ENCODE measurements at regions not wholly inside any gene's neighbourhood (a gene's known extent, or its start where the extent isn't known, plus 50 kb on each side); places are given as distances from the start of the nearest gene placed in this dataset.

DNA sequence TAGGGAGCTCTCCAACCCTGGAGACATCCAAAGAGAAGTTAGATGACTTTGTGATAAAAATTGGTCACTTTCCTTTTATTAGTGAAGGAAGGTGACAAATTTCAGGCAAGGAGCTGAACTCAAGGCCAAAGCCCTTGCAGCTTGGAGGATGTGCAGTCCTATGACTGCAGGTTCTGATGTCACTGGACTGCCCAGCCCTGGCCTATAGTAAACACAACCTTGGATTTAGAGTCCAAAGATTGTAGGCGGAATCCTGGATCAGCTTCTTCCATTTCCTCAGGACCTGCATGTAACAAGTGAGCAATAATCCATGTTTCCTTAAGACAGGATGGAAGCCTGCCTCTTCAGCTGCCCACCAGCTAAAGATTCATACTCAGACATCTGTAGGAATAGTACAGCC, 169.3 kb upstream of the ZC3H12A start:
- no peaks in the 10 kb centered on the region for H3K27me3 ChIP-seq
- H3K27ac ChIP-seq: no peak overlapping the region
- H3K36me3 ChIP-seq: no peaks in the 10 kb centered on the region
- H3K4me3 ChIP-seq: no peak overlapping the region
- H3K4me1 ChIP-seq: no peaks in the 10 kb centered on the region
- no peaks in the 10 kb centered on the region for H3K9me3 ChIP-seq
- intact Hi-C loops (cut with DNase I): no loop called here
- no peak for TF ChIP-seq POLR2AphosphoS5 (IDR thresholded peaks at IDR 0.05; ENCODE audit: insufficient read depth in 1 of 2, low read depth in 1 of 2)
- TF ChIP-seq, protein P1, sequence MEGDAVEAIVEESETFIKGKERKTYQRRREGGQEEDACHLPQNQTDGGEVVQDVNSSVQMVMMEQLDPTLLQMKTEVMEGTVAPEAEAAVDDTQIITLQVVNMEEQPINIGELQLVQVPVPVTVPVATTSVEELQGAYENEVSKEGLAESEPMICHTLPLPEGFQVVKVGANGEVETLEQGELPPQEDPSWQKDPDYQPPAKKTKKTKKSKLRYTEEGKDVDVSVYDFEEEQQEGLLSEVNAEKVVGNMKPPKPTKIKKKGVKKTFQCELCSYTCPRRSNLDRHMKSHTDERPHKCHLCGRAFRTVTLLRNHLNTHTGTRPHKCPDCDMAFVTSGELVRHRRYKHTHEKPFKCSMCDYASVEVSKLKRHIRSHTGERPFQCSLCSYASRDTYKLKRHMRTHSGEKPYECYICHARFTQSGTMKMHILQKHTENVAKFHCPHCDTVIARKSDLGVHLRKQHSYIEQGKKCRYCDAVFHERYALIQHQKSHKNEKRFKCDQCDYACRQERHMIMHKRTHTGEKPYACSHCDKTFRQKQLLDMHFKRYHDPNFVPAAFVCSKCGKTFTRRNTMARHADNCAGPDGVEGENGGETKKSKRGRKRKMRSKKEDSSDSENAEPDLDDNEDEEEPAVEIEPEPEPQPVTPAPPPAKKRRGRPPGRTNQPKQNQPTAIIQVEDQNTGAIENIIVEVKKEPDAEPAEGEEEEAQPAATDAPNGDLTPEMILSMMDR (IDR thresholded peaks at IDR 0.05): no peak
- TF ChIP-seq POLR2A (IDR thresholded peaks at IDR 0.05): no peak
- DNase-seq (ENCODE audit: extremely low spot score in 2 of 2): no peak

DNA sequence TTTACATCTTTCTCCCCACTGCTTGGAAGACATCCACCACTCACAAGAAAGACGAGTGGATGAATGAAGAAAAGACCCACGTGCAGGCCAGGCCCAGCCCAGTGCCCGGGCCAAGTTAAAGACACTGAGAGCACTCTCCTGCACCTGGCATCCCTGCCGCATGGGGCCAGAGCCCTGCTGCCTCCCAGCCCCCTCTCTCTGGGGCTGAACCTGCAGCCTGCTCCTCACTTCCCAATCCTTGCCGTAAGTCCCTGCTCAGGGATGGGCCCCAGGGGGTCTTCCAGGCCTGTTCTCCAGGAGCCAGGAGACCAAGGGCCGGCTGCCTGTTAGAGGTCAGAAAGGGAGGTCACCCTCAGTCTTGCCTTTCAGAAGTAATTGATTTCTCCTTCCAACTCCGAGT, 168.5 kb upstream of the ZC3H12A start:
- TF ChIP-seq POLR2AphosphoS5 (IDR thresholded peaks at IDR 0.05; ENCODE audit: insufficient read depth in 1 of 2, low read depth in 1 of 2) (no peak), POLR2A (IDR thresholded peaks at IDR 0.05) (no peak)
- TF ChIP-seq, protein P1 (IDR thresholded peaks at IDR 0.05): no peak
- H3K27ac ChIP-seq: no peak overlapping the region
- no peak for DNase-seq (ENCODE audit: extremely low spot score in 2 of 2)
- H3K9me3 ChIP-seq: no peaks in the 10 kb centered on the region
- H3K27me3 ChIP-seq: no peaks in the 10 kb centered on the region
- intact Hi-C loops (cut with DNase I): no loop called here
- H3K4me3 ChIP-seq: no peak overlapping the region
- H3K4me1 ChIP-seq: no peaks in the 10 kb centered on the region
- no peaks in the 10 kb centered on the region for H3K36me3 ChIP-seq

DNA sequence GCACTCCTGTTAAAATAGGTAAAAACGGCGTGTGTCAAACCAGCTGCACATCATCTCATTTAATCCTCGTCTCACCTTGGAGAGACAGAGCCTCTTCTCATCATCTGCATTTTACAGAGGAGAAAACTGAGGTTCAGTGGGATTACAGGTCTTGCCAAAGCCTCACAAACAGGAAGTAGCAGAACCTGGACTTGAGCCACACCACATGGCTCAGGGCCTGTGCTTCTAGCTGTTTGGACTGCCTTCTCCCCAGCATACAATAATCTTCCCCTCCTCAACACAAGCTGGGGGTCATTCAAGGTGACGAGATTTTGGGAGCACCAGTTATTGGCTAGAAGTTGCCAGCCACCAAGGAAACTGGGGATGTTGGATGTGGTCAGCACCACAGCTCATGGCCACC, 167.9 kb upstream of the ZC3H12A start:
- intact Hi-C loops (cut with DNase I): no loop called here
- no peaks in the 10 kb centered on the region for H3K27me3 ChIP-seq

DNA sequence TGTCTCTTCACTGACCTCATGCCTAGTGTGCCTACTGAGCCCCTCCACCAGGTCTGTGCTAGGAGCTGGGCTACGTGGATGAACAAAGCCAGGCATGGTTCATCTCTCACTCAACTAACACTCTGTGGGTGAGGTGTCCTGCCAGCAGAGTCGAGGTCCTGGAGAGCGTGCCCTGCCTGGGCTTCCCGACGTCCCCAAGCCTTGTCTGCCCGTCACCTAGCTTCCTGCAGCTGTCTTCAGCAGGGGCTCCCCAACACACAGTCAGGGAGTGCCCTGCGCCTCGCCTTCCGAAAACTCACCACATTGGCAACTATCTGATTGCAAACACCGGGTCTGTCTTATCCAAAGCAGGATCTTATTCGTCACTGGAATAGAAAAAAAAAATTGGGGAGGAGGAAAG, 167.5 kb upstream of the ZC3H12A start:
- no peak for TF ChIP-seq POLR2AphosphoS5 (IDR thresholded peaks at IDR 0.05; ENCODE audit: insufficient read depth in 1 of 2, low read depth in 1 of 2)
- H3K4me3 ChIP-seq: no peak overlapping the region
- H3K27me3 ChIP-seq: no peaks in the 10 kb centered on the region
- H3K27ac ChIP-seq: no peak overlapping the region
- no peaks in the 10 kb centered on the region for H3K4me1 ChIP-seq
- H3K9me3 ChIP-seq: no peaks in the 10 kb centered on the region
- intact Hi-C loops (cut with DNase I): no loop called here
- no peak for DNase-seq (ENCODE audit: extremely low spot score in 2 of 2)
- no peaks in the 10 kb centered on the region for H3K36me3 ChIP-seq

More for the DNA sequence above, 167.9 kb upstream of the ZC3H12A start:
- no peak overlapping the region for H3K4me3 ChIP-seq
- no peaks in the 10 kb centered on the region for H3K9me3 ChIP-seq
- H3K36me3 ChIP-seq: no peaks in the 10 kb centered on the region
- no peak overlapping the region for H3K27ac ChIP-seq
- no peak for DNase-seq (ENCODE audit: extremely low spot score in 2 of 2)
- TF ChIP-seq, protein P1 (IDR thresholded peaks at IDR 0.05): no peak
- TF ChIP-seq POLR2A (IDR thresholded peaks at IDR 0.05) (no peak), POLR2AphosphoS5 (IDR thresholded peaks at IDR 0.05; ENCODE audit: insufficient read depth in 1 of 2, low read depth in 1 of 2) (no peak)
- no peaks in the 10 kb centered on the region for H3K4me1 ChIP-seq

DNA sequence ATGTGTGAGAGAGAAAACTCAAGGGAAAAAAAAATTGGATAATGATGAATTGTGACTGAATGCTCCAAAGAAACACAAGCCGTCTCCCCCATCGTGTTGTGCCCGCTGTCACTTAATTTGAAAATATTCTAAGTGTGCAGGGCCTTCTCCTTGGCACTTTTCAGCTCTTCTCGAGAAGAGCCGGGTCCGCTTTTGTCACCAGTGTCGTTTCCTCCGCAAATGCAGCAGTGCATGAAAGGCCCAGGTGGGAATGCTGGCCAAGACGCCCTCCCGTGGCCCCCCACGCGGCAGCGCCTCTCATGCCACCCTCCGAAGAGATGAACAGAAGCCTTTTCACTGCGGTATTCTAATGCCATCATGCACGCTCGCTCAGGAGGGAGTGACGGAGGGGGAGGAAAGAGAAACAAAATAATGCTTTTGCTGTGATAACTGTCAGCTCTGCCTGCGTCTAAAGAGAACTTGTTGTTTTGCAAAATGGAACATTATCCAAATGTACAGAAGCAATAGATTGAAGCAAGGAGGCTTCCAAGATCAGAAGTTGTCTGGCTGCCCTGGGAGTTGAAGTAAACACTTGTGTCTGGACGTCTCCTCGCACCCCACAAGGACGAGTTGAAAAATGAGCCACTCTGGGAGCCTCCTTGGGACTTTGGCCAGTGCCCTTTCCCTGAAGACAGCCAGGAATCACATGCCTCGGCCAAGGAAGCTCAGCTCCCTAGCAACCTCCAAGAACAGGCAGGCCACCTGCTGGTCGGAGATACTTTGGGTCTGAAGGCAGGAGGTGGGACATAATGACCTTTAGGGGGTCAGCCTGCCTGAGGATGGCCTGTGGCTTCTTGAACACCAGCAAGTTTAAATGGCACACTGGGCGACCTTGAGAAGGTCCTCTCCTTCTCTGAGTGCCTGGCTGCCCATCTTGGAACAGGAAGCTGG, 166.1 kb upstream of the ZC3H12A start:
- no peak for DNase-seq (ENCODE audit: extremely low spot score in 2 of 2)
- TF ChIP-seq POLR2AphosphoS5 (IDR thresholded peaks at IDR 0.05; ENCODE audit: insufficient read depth in 1 of 2, low read depth in 1 of 2) (no peak), POLR2A (IDR thresholded peaks at IDR 0.05) (no peak)
- Histone ChIP-seq H3K36me3 (no peaks in the 10 kb centered on the region), H3K27ac (no peak overlapping the region), H3K4me3 (no peak overlapping the region), H3K4me1 (no peaks in the 10 kb centered on the region), H3K9me3 (no peaks in the 10 kb centered on the region), H3K27me3 (no peaks in the 10 kb centered on the region)
- intact Hi-C loops (cut with DNase I): no loop called here

DNA sequence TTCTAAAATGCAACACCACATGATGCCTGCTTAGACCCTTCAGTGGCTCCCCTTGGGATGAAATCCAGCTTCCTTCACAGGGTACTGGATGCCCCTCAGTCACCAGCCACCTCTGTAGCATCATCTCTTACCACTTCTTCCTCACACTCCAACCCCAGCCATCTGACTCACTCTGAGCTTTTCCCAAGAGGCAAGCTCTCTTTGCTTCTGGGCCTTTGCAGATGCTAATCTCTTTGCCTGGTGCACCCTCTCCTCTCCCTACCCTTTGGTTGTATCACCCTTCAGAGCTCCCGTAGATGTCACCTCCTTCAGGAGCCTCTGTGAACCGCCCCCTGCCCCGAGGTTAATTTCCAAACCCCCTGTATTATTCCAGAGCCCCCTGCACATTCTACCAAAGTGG, 164.8 kb upstream of the ZC3H12A start:
- DNase-seq (ENCODE audit: extremely low spot score in 2 of 2): no peak
- TF ChIP-seq POLR2A (IDR thresholded peaks at IDR 0.05): no peak
- no peak for TF ChIP-seq POLR2AphosphoS5 (IDR thresholded peaks at IDR 0.05; ENCODE audit: insufficient read depth in 1 of 2, low read depth in 1 of 2)
- TF ChIP-seq, protein P1 (IDR thresholded peaks at IDR 0.05): no peak
- Histone ChIP-seq H3K27me3 (no peaks in the 10 kb centered on the region), H3K9me3 (no peaks in the 10 kb centered on the region), H3K36me3 (no peaks in the 10 kb centered on the region), H3K4me3 (no peak overlapping the region), H3K4me1 (no peaks in the 10 kb centered on the region), H3K27ac (no peak overlapping the region)
- intact Hi-C loops (cut with DNase I): no loop called here
